H1 (cell line): ENCODE measurements at regions not wholly inside any gene's neighbourhood (a gene's known extent, or its start where the extent isn't known, plus 50 kb on each side); places are given as distances from the start of the nearest gene placed in this dataset.

Source experiments
- CTCF ChIA-PET: fragments of 300-600 bp; sonication (Branson Sonifier 250); formaldehyde crosslinking; loops from one replicate; lab custom pipeline; 2021; ENCODE audit not compliant: partially characterized antibody; lab: Charles Lee
- POLR2A ChIA-PET: fragments of 300-600 bp; sonication (Branson Sonifier 250); formaldehyde crosslinking; loops from one replicate; lab custom pipeline; 2021; ENCODE audit warnings: inconsistent platforms; ENCODE audit not compliant: partially characterized antibody; lab: Charles Lee
- DNase-seq, 2 experiments: peaks; one replicate each; pipeline versions ENCODE4 v3.0.0 to v3.0.0-alpha.2; 2010 to 2022; ENCODE audit warnings: low spot score in 2 of 2, low read depth in 1 of 2, mixed read lengths in 1 of 2
- FAIRE-seq: peaks from 2 replicates; lab custom pipeline; 2011; peaks lifted over from hg19 to GRCh38; lab: Jason Lieb, UNC
- H2AFZ ChIP-seq: 2 replicates; pipeline ENCODE4 v1.8.1; 2012; ENCODE audit warnings: low read length, inconsistent platforms
- H2AK5ac ChIP-seq: 2 replicates; pipeline ENCODE4 v1.6.1; 2013; ENCODE audit warnings: low read depth, low read length
- H2BK120ac ChIP-seq: replicated peaks from 2 replicates; pipeline ENCODE3; 2013; ENCODE audit warnings: low read depth, low read length, inconsistent platforms
- H2BK12ac ChIP-seq: 2 replicates; pipeline ENCODE4 v1.6.1; 2013; ENCODE audit warnings: low read depth, low read length
- H2BK15ac ChIP-seq: 2 replicates; pipeline ENCODE4 v1.6.1; 2013; ENCODE audit warnings: low read length
- H2BK20ac ChIP-seq: 2 replicates; pipeline ENCODE4 v1.6.1; 2013; ENCODE audit warnings: low read length
- H2BK5ac ChIP-seq: 2 replicates; pipeline ENCODE4 v1.6.1; 2013; ENCODE audit warnings: low read depth, low read length
- H3K14ac ChIP-seq: 2 replicates; pipeline ENCODE4 v1.6.1; 2013; ENCODE audit warnings: inconsistent platforms; ENCODE audit not compliant: insufficient read length
- H3K18ac ChIP-seq: 2 replicates; pipeline ENCODE4 v1.6.1; 2013; ENCODE audit warnings: low read length; ENCODE audit errors: extremely low read depth
- H3K23ac ChIP-seq: 2 replicates; pipeline ENCODE4 v1.6.1; 2013; ENCODE audit warnings: inconsistent platforms; ENCODE audit not compliant: insufficient read length
- H3K23me2 ChIP-seq: 2 replicates; pipeline ENCODE4 v1.6.1; 2013; ENCODE audit warnings: low read depth, low read length
- H3K27ac ChIP-seq: 2 replicates; pipeline ENCODE4 v1.6.1; 2011; ENCODE audit warnings: low read depth, low read length, inconsistent platforms
- H3K27me3 ChIP-seq, 4 experiments: replicated peaks in 1 of 4; 1 replicate in 1 of 4; 2 replicates in 3 of 4; pipeline versions ENCODE4 v1.6.1 to v1.8.1; 2011 to 2013; ENCODE audit warnings: low read length in 3 of 4, mild to moderate bottlenecking in 3 of 4, inconsistent platforms in 2 of 4, mixed read lengths in 2 of 4, moderate library complexity in 1 of 4; ENCODE audit not compliant: control insufficient read depth in 3 of 4, insufficient read depth in 3 of 4; ENCODE audit errors: extremely low read depth in 1 of 4
- H3K36me3 ChIP-seq, 4 experiments: 2 replicates each; pipeline versions ENCODE4 v1.6.1 to v1.8.1; 2011 to 2013; ENCODE audit warnings: mild to moderate bottlenecking in 4 of 4, low read length in 3 of 4, moderate library complexity in 2 of 4, control low read depth in 1 of 4, inconsistent platforms in 1 of 4; ENCODE audit not compliant: insufficient read depth in 4 of 4, control insufficient read depth in 2 of 4
- H3K4ac ChIP-seq: replicated peaks from 2 replicates; pipeline ENCODE3; 2013; ENCODE audit warnings: low read length, low read depth, mixed read lengths, inconsistent platforms; ENCODE audit not compliant: insufficient read length
- H3K4me1 ChIP-seq, 4 experiments: replicated peaks in 1 of 4; 1 replicate in 1 of 4; 2 replicates in 3 of 4; pipeline versions ENCODE4 v1.6.1 to v1.8.1; 2011 to 2013; ENCODE audit warnings: low read length in 3 of 4, inconsistent platforms in 2 of 4, mixed read lengths in 1 of 4; ENCODE audit not compliant: insufficient read depth in 4 of 4, control insufficient read depth in 3 of 4
- H3K4me2 ChIP-seq, 2 experiments: 2 replicates each; pipeline versions ENCODE4 v1.6.1 to v1.8.1; 2011 to 2013; ENCODE audit warnings: low read depth in 2 of 2, low read length in 2 of 2, control low read depth in 1 of 2, inconsistent platforms in 1 of 2, mild to moderate bottlenecking in 1 of 2; ENCODE audit not compliant: insufficient read depth in 1 of 2
- H3K4me3 ChIP-seq, 4 experiments: fragments of 200-600, 300-600 bp in 1 of 4; sonication (generic), shearing (Covaris generic), sonication (Bioruptor Twin) in 1 of 4; 2 replicates each; pipeline versions ENCODE4 v1.5.1 to v1.8.1; 2011 to 2016; ENCODE audit warnings: low read length in 4 of 4, low read depth in 3 of 4, control low read depth in 2 of 4, inconsistent platforms in 2 of 4, mild to moderate bottlenecking in 2 of 4, mixed read lengths in 1 of 4, moderate library complexity in 1 of 4; ENCODE audit not compliant: insufficient read depth in 2 of 4; ENCODE audit errors: extremely low read depth in 1 of 4
- H3K56ac ChIP-seq: replicated peaks from 2 replicates; pipeline ENCODE3; 2013; ENCODE audit warnings: low read depth, mild to moderate bottlenecking, mixed read lengths, low read length, inconsistent platforms; ENCODE audit not compliant: insufficient read length
- H3K79me1 ChIP-seq: 2 replicates; pipeline ENCODE4 v1.6.1; 2013; ENCODE audit warnings: low read depth, low read length, control low read depth
- H3K79me2 ChIP-seq, 2 experiments: 2 replicates each; pipeline versions ENCODE4 v1.6.1 to v1.8.1; 2012 to 2013; ENCODE audit warnings: low read length in 2 of 2, mild to moderate bottlenecking in 2 of 2, inconsistent platforms in 1 of 2; ENCODE audit not compliant: insufficient read depth in 2 of 2, control insufficient read depth in 1 of 2
- H3K9ac ChIP-seq, 4 experiments: replicated peaks in 1 of 4; 1 replicate in 1 of 4; 2 replicates in 3 of 4; pipeline versions ENCODE4 v1.6.1 to v1.8.1; 2011 to 2013; ENCODE audit warnings: low read depth in 3 of 4, low read length in 3 of 4, control low read depth in 2 of 4, mild to moderate bottlenecking in 2 of 4, moderate library complexity in 2 of 4, inconsistent platforms in 1 of 4; ENCODE audit errors: extremely low read depth in 1 of 4
- H3K9me3 ChIP-seq, 2 experiments: 2 replicates each; pipeline versions ENCODE4 v1.6.1 to v1.8.1; 2012 to 2013; ENCODE audit warnings: mild to moderate bottlenecking in 2 of 2, moderate library complexity in 2 of 2, control low read depth in 1 of 2, inconsistent platforms in 1 of 2, low read depth in 1 of 2, low read length in 1 of 2, mixed read lengths in 1 of 2; ENCODE audit not compliant: insufficient read depth in 2 of 2
- H4K20me1 ChIP-seq, 2 experiments: replicated peaks in 1 of 2; 2 replicates each; pipeline versions ENCODE3 to v1.8.1; 2011 to 2013; ENCODE audit warnings: inconsistent platforms in 2 of 2, low read length in 2 of 2, mild to moderate bottlenecking in 1 of 2; ENCODE audit not compliant: insufficient read depth in 2 of 2, control insufficient read depth in 1 of 2
- H4K5ac ChIP-seq: 2 replicates; pipeline ENCODE4 v1.6.1; 2013; ENCODE audit warnings: low read length, low read depth, mixed read lengths, inconsistent platforms; ENCODE audit not compliant: insufficient read length
- H4K8ac ChIP-seq: 2 replicates; pipeline ENCODE4 v1.8.0; 2013; ENCODE audit warnings: mild to moderate bottlenecking, moderate library complexity, low read length, inconsistent platforms; ENCODE audit not compliant: insufficient read depth; ENCODE audit errors: extremely low read depth
- H4K91ac ChIP-seq: replicated peaks from 2 replicates; pipeline ENCODE3; 2013; ENCODE audit warnings: low read length, mixed read lengths, inconsistent platforms; ENCODE audit not compliant: insufficient read length
- RAD21 ChIP-seq, 2 experiments: IDR thresholded peaks in 1 of 2; conservative IDR thresholded peaks in 1 of 2; 2 replicates each; pipeline ENCODE4 v1.6.1; 2011; ENCODE audit warnings: low read depth in 2 of 2, low read length in 2 of 2, improper control_type of control experiment in 1 of 2, inconsistent platforms in 1 of 2, mild to moderate bottlenecking in 1 of 2, moderate library complexity in 1 of 2
- WGBS, 2 experiments: shearing (Covaris generic) in 1 of 2; methylation state at CpG; one replicate each; pipeline versions ENCODE4 v1.1.6 to v1.1.7; 2013 to 2015; ENCODE audit warnings: low lambda C conversion rate in 2 of 2, mixed read lengths in 2 of 2, inconsistent platforms in 1 of 2, low coverage in 1 of 2, missing lambda C conversion rate in 1 of 2; ENCODE audit not compliant: insufficient replicate concordance in 2 of 2, insufficient coverage in 1 of 2, insufficient read length in 1 of 2; ENCODE audit errors: extremely low coverage in 1 of 2, missing lambda C conversion rate in 1 of 2; 5-methylcytosine and 5-hydroxymethylcytosine counted together
- TF ChIP-seq, protein P1 (sequence below): IDR thresholded peaks from 2 replicates; pipeline ENCODE4 v1.6.1; 2012; ENCODE audit warnings: inconsistent platforms

DNA sequence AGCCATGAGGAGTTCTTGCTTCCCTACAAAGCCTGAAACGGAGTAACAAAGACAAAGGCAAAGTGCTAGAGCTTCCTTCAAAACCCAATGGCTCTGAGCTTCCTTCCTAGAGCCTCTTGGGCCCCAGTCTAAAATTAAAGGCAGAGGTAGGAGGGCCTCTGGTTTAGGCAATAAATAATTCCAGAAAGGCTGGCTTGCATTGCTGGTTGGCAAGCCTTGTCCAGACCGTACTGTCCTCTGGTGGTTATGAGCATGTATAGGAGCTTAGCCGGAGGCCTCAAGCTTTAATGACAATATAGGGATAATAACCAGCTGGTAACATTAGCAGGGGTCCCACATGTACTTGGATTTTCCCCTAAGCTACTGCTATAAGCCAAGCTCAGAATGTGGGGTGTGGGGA is 237.3 kb downstream of the AR start:
- Histone ChIP-seq H3K23me2 (no peaks in the 10 kb centered on the region), H3K27me3 (no peaks in the 10 kb centered on the region), H2BK120ac (no peak overlapping the region), H2BK12ac (no peak overlapping the region), H4K5ac (no peak overlapping the region), H3K56ac (no peak overlapping the region), H2AFZ (no peak overlapping the region), H3K14ac (no peak overlapping the region), H3K4me2 (no peak overlapping the region), H2BK15ac (no peak overlapping the region), H3K27ac (no peak overlapping the region), H2AK5ac (no peak overlapping the region), H4K20me1 (no peaks in the 10 kb centered on the region), H2BK5ac (no peak overlapping the region), H4K8ac (no peak overlapping the region), H4K91ac (no peak overlapping the region), H3K23ac (no peak overlapping the region), H3K9ac (no peak overlapping the region), H3K18ac (no peak overlapping the region), H3K4me1 (no peaks in the 10 kb centered on the region), H2BK20ac (no peak overlapping the region), H3K79me1 (no peaks in the 10 kb centered on the region), H3K9me3 (no peaks in the 10 kb centered on the region), H3K36me3 (no peaks in the 10 kb centered on the region), H3K79me2 (no peaks in the 10 kb centered on the region), H3K4ac (no peak overlapping the region), H3K4me3 (no peak overlapping the region)
- CTCF ChIA-PET, result interaction anchor here (1.0 to 1.6 kb wide), 3 partner anchors 75 to 310 kb away, joined by 3 to 5 read pairs (median 3); no protein-coding TSS in a partner anchor
- DNase-seq, result no peak
- FAIRE-seq, result no peak
- WGBS, 2 experiments, result 91% methylated on average over 3 of the region's 3 CpGs; no CpG with 5 or more reads in 1 of the 2 experiments
- POLR2A ChIA-PET, result no interaction called here
- TF ChIP-seq, protein P1, sequence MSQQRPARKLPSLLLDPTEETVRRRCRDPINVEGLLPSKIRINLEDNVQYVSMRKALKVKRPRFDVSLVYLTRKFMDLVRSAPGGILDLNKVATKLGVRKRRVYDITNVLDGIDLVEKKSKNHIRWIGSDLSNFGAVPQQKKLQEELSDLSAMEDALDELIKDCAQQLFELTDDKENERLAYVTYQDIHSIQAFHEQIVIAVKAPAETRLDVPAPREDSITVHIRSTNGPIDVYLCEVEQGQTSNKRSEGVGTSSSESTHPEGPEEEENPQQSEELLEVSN, result no peak
- peak; percentile 13 to 17; a peak in 1 of 4 replicates for TF ChIP-seq RAD21 (IDR thresholded peaks at IDR 0.05 in 1 of 2, conservative IDR thresholded peaks at IDR 0.05 in 1 of 2; ENCODE audit: low read depth in 2 of 2, low read length in 2 of 2)
